Right lobe of liver (tissue), 4 donors: ENCODE measurements at regions not wholly inside any gene's neighbourhood (a gene's known extent, or its start where the extent isn't known, plus 50 kb on each side); places are given as distances from the start of the nearest gene placed in this dataset.

Source experiments
- CTCF ChIP-seq, 4 donors: fragments of 200-600 bp in 3 of 4; fragments of 450-650 bp in 1 of 4; IDR thresholded peaks; one replicate each; pipeline versions ENCODE4 v1.5.1 to v1.8.0; 2016 to 2022; ENCODE audit warnings: antibody characterized with exemption in 4 of 4, mild to moderate bottlenecking in 2 of 4
- POLR2A ChIP-seq: fragments of 450-650 bp; IDR thresholded peaks from one replicate; pipeline ENCODE4 v1.6.1; 2017; ENCODE audit warnings: antibody characterized with exemption, mild to moderate bottlenecking
- donor health status: DM: no; HTN: no; CAD: no.
- donor health status: DM: no; HTN: no; CAD: no.
- donor health status: DM: no; HTN: yes; CAD: no.

GRCh38 chr4:185867770-185868169, 55.8 kb upstream of the SORBS2 start:
- no peak for TF ChIP-seq CTCF (IDR thresholded peaks at IDR 0.05)
- no peak for TF ChIP-seq POLR2A
